GM21390 (cell line): ENCODE measurements at regions not wholly inside any gene's neighbourhood (a gene's known extent, or its start where the extent isn't known, plus 50 kb on each side); places are given as distances from the start of the nearest gene placed in this dataset.

Experiments used
- ATAC-seq: cut with Tn5 transposase; IDR thresholded peaks from one replicate; pipeline ENCODE4 v1.9.1; 2021; ENCODE audit not compliant: unreplicated experiment

DNA sequence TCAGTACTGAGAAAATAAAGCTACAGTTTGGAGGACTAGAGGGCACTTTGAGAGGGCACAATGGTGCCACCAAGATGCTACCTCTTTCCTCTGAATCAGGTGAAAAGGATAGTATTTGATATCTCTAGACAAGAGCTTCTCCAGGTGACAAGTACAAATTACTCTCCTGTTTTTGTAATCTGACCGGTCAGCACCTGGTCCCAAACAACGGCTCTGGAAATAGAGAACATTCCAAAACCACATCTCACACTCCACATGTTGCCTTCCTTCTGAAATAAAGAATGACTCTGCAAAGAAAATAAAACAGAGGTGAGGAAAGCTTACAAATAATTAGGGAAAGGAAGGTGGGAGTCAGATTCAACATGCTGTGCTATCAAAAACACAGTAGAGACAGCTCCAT, 51.3 kb upstream of the CITED2 start:
- no peak for ATAC-seq

DNA sequence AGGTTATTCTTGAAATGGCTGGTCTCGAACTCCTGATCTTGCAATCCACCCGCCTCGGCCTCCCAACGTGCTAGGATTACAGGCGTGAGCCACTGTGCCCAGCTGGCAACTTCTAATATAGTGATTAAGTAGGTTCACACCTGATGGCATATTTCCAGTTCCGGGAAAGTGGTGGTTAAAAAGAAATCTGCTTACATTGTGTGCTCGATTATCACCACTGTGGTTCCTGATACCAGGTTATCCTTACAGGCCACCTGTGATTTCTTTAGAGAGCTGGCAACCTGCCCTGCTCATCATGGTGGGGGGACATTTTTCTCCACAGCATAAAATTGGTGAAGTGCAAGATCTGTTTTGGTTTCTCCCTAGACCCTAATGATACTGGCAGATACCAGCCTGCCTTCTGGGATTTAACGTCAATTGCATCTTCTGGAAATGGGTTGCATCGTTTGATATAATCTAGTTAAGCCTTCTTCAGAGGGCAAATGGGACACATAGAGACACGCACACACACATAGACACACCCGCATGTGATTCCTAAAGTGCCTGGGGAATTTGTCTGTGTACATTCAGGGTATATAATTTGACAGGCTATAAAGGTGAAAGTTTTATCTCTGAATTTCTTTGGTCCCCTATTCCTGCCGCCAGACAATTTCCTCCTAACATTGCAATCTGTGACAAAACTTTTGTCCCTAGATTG, 49.7 kb upstream of the CITED2 start:
- no peak for ATAC-seq
